Tibial artery (tissue), 4 donors: ENCODE measurements at regions not wholly inside any gene's neighbourhood (a gene's known extent, or its start where the extent isn't known, plus 50 kb on each side); places are given as distances from the start of the nearest gene placed in this dataset.

Experiments used
- DNase-seq, 2 donors: peaks; one replicate each; pipeline ENCODE4 v3.0.0-alpha.2; 2019
- H3K27ac ChIP-seq, 2 donors: fragments of 200-600 bp; sonication (generic) in 1 of 2; 1 replicate in 1 of 2; 2 replicates in 1 of 2; pipeline ENCODE4 v1.5.1; 2018 to 2019; ENCODE audit warnings: mild to moderate bottlenecking in 1 of 2
- H3K27me3 ChIP-seq, 2 donors: fragments of 200-600 bp; sonication (generic) in 1 of 2; one replicate each; pipeline versions ENCODE4 v1.5.1 to v1.6.0; 2016 to 2019
- H3K36me3 ChIP-seq, 3 donors: fragments of 200-600 bp; sonication (generic) in 2 of 3; one replicate each; pipeline ENCODE4 v1.5.1; 2016 to 2019; ENCODE audit warnings: mild to moderate bottlenecking in 2 of 3
- H3K4me1 ChIP-seq, 4 donors: fragments of 200-600 bp; sonication (generic) in 2 of 4; 1 replicate in 3 of 4; 2 replicates in 1 of 4; pipeline ENCODE4 v1.5.1; 2016 to 2019
- H3K4me3 ChIP-seq, 2 donors: fragments of 200-600 bp; sonication (generic) in 1 of 2; 1 replicate in 1 of 2; 2 replicates in 1 of 2; pipeline ENCODE4 v1.5.1; 2018 to 2019; ENCODE audit warnings: mild to moderate bottlenecking in 2 of 2
- H3K9me3 ChIP-seq, 3 donors: fragments of 200-600 bp; sonication (generic) in 1 of 3; one replicate each; pipeline ENCODE4 v1.5.1; 2016 to 2019
- CTCF ChIP-seq, 2 experiments: fragments of 200-600 bp in 1 of 2; fragments of 450-650 bp in 1 of 2; IDR thresholded peaks; one replicate each; pipeline ENCODE4 v1.5.1; 2017 to 2019; ENCODE audit warnings: antibody characterized with exemption in 2 of 2, mild to moderate bottlenecking in 1 of 2, moderate library complexity in 1 of 2
- intact Hi-C: fragments of 100-400 bp; cut with DNase I; formaldehyde crosslinking; loops from one replicate; pipeline ENCODE4 v1.15.0; 2023; ENCODE audit warnings: low total_unique reads

- Histone ChIP-seq H3K4me1 (no peaks in the 10 kb centered on the region), H3K9me3 (no peaks in the 10 kb centered on the region), H3K36me3 (no peaks in the 10 kb centered on the region), H3K27me3 (no peaks in the 10 kb centered on the region), H3K4me3 (no peak overlapping the region), H3K27ac (peak overlapping the region in 1 of 2 donors; percentile 1)
- intact Hi-C loops = no loop called here
- no peak for DNase-seq
- no peak for TF ChIP-seq CTCF (IDR thresholded peaks at IDR 0.05)
These were observed 126.2 kb downstream of the KCNRG start for GRCh38 chr13:50141375-50141975.

DNA sequence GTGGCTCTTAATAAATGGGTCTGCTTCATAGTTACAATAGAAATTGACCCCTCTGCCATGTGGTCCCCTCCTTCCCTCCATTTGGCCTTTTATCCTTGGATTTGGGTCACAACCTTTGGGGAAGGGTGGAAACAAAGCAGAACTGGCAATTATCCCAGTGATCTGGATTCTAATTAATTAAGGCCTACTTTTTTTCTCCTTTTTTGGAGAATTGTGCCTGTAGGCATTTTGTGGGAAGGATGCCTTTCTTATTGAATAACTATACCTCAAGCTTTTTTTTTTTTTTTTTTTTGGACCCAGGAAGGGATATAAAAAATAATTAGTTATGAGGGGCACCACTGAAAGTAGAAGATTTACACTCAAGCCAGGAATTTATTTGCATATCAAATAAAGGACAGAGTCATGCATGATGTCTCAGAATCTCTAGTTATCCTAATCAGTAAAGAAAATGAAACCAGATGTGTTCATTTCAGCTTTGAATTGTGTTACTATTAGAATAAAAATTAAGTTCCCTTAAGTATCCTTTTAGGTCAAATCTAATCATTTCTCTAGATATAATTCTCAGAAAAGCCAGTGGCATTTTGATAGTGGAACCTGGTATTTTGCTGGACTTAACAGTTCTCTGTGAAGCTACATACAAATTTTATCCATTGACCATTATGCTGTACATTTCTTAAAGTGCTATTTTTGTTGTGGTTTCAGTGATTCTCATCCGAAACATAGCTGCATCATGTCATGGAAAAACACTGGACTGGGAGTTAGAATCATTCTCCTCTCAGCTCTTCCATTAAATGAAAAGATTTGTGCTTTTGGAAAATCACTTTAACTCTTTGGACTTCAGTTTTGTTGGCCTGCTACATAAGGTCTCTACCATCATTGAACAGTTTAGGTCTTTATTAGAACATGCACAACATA is 129.3 kb downstream of the KCNRG start:
- TF ChIP-seq CTCF (IDR thresholded peaks at IDR 0.05) = no peak
- DNase-seq = no peak
- intact Hi-C loops = no loop called here
- H3K27ac ChIP-seq = no peak overlapping the region
- no peaks in the 10 kb centered on the region for H3K27me3 ChIP-seq
- no peaks in the 10 kb centered on the region for H3K4me1 ChIP-seq
- no peak overlapping the region for H3K4me3 ChIP-seq
- H3K36me3 ChIP-seq = no peaks in the 10 kb centered on the region
- H3K9me3 ChIP-seq = no peaks in the 10 kb centered on the region

- TF ChIP-seq CTCF (IDR thresholded peaks at IDR 0.05) = no peak
- H3K4me1 ChIP-seq = peaks cover 0 to 7% (median 0%) of the 10 kb centered on the region in 4 donors
- H3K36me3 ChIP-seq = no peaks in the 10 kb centered on the region
- no peaks in the 10 kb centered on the region for H3K27me3 ChIP-seq
- intact Hi-C loops = no loop called here
- H3K4me3 ChIP-seq = no peak overlapping the region
- H3K9me3 ChIP-seq = no peaks in the 10 kb centered on the region
- DNase-seq = no peak
- H3K27ac ChIP-seq = no peak overlapping the region
These were observed 134.0 kb downstream of the KCNRG start for GRCh38 chr13:50149214-50149613.

GRCh38 chr13:50149932-50150331 is 134.7 kb downstream of the KCNRG start:
- DNase-seq = no peak
- Histone ChIP-seq H3K27ac (no peak overlapping the region), H3K4me1 (peaks cover 0 to 7% (median 0%) of the 10 kb centered on the region in 4 donors), H3K9me3 (no peaks in the 10 kb centered on the region), H3K27me3 (no peaks in the 10 kb centered on the region), H3K36me3 (no peaks in the 10 kb centered on the region), H3K4me3 (no peak overlapping the region)
- TF ChIP-seq CTCF (IDR thresholded peaks at IDR 0.05) = no peak
- intact Hi-C loops = no loop called here

DNA sequence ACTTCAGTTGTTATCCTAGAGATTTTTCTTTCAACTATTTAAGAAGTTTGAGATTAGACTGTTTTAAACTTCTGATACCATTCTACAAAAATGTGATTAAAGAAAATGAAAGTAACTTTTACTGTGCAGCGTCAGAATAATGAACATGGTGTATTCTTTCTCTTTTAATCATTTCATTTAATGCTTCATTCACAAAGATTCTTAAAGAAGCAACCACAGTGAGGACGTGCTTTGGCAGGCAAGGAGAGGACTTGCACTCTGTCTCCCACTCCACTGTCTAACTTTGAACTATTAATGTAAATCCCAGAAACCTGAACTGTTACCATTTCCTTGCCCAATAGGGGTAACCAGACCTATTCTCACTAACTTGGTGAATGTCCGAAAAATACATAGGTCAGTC is 137.0 kb downstream of the KCNRG start:
- intact Hi-C loops = no loop called here
- peak overlapping the region in 1 of 2 donors; percentile 26 for H3K4me3 ChIP-seq
- DNase-seq = no peak

More for the DNA sequence above, 137.0 kb downstream of the KCNRG start:
- H3K36me3 ChIP-seq = no peaks in the 10 kb centered on the region
- no peaks in the 10 kb centered on the region for H3K9me3 ChIP-seq
- no peaks in the 10 kb centered on the region for H3K27me3 ChIP-seq
- no peak overlapping the region for H3K27ac ChIP-seq
- no peak for TF ChIP-seq CTCF (IDR thresholded peaks at IDR 0.05)
- peaks cover 0 to 7% (median 0%) of the 10 kb centered on the region in 4 donors for H3K4me1 ChIP-seq
